MV-4-11 (cell line): ENCODE measurements at regions not wholly inside any gene's neighbourhood (a gene's known extent, or its start where the extent isn't known, plus 50 kb on each side); places are given as distances from the start of the nearest gene placed in this dataset.
"Not testable (repeated sequence)": the region's sequence is repeated elsewhere in the genome, so short reads cannot be mapped to it uniquely, and the experiment has no call there.

Experiments
- DNase-seq: peaks from one replicate; lab custom pipeline; 2025; lab: John Stamatoyannopoulos, UW

- DNase-seq, result no peak
Observed at GRCh38 chr20:23150304-23151007, 64.3 kb upstream of the CD93 start.

GRCh38 chr20:23149623-23150279 lies 63.6 kb upstream of the CD93 start:
- DNase-seq, result no peak

- no peak for DNase-seq
Observed at GRCh38 chr20:23148731-23149570, 62.8 kb upstream of the CD93 start.

- DNase-seq, result peak; percentile 93
Observed at GRCh38 chr20:23147964-23148730, 62.0 kb upstream of the CD93 start.

GRCh38 chr20:23147647-23147963 lies 61.5 kb upstream of the CD93 start:
- DNase-seq, result no peak

- DNase-seq, result peak; percentile 66
Observed at GRCh38 chr20:23146857-23147637, 60.9 kb upstream of the CD93 start.

- no peak for DNase-seq
Observed at GRCh38 chr20:23146181-23146580, 60.1 kb upstream of the CD93 start.

- peak; percentile 38 for DNase-seq
Observed at GRCh38 chr20:23145281-23145700, 59.2 kb upstream of the CD93 start.

- no peak for DNase-seq
Observed at GRCh38 chr20:23144856-23145255, 58.7 kb upstream of the CD93 start.

- no peak for DNase-seq
Observed at GRCh38 chr20:23143986-23144690, 58.0 kb upstream of the CD93 start.

GRCh38 chr20:23143098-23143497 lies 57.0 kb upstream of the CD93 start:
- DNase-seq, result peak; percentile 91

- DNase-seq, result peak; percentile 72
Observed at GRCh38 chr20:23142162-23143050, 56.3 kb upstream of the CD93 start.

GRCh38 chr20:23141450-23142161 lies 55.5 kb upstream of the CD93 start:
- DNase-seq, result no peak

GRCh38 chr20:23140991-23141390 lies 54.9 kb upstream of the CD93 start:
- DNase-seq, result no peak

GRCh38 chr20:23139984-23140383 lies 53.9 kb upstream of the CD93 start:
- not testable (repeated sequence) for DNase-seq

GRCh38 chr20:23139524-23139923 lies 53.4 kb upstream of the CD93 start:
- DNase-seq, result no peak

- no peak for DNase-seq
Observed at GRCh38 chr20:23138682-23139081, 52.6 kb upstream of the CD93 start.

GRCh38 chr20:23138226-23138625 lies 52.1 kb upstream of the CD93 start:
- DNase-seq, result no peak
